BJ (cell line): ENCODE measurements at regions not wholly inside any gene's neighbourhood (a gene's known extent, or its start where the extent isn't known, plus 50 kb on each side); places are given as distances from the start of the nearest gene placed in this dataset.
"Not testable (repeated sequence)": the region's sequence is repeated elsewhere in the genome, so short reads cannot be mapped to it uniquely, and the experiment has no call there.

Source experiments
- CTCF ChIA-PET: fragments of 350-600 bp; formaldehyde crosslinking; extraction: SDS; loops from one replicate; lab custom pipeline; 2021; ENCODE audit warnings: antibody characterized with exemption, inconsistent platforms; lab: Yijun Ruan, JAX
- POLR2A ChIA-PET: fragments of 300-600 bp; sonication (Branson Sonifier 250); formaldehyde crosslinking; extraction: SDS; loops from one replicate; lab custom pipeline; 2021; ENCODE audit warnings: antibody characterized with exemption; lab: Charles Lee
- DNase-seq: peaks from one replicate; pipeline ENCODE4 v3.0.0-alpha.2; 2011; ENCODE audit warnings: low read depth
- H3K27me3 ChIP-seq: 2 replicates; pipeline ENCODE4 v1.6.0; 2011; ENCODE audit warnings: low read length; ENCODE audit not compliant: control insufficient read depth, insufficient read depth
- H3K36me3 ChIP-seq: 2 replicates; pipeline ENCODE4 v1.5.1; 2011; ENCODE audit warnings: low read length; ENCODE audit not compliant: control insufficient read depth, insufficient read depth
- H3K4me3 ChIP-seq: 2 replicates; pipeline ENCODE4 v1.5.1; 2011; ENCODE audit warnings: low read depth, mild to moderate bottlenecking, control low read depth, low read length
- CTCF ChIP-seq: IDR thresholded peaks from 2 replicates; pipeline ENCODE4 v1.5.1; 2011; ENCODE audit warnings: low read depth, mild to moderate bottlenecking, control low read depth, inconsistent platforms, low read length, moderate library complexity; ENCODE audit not compliant: insufficient read depth

DNA sequence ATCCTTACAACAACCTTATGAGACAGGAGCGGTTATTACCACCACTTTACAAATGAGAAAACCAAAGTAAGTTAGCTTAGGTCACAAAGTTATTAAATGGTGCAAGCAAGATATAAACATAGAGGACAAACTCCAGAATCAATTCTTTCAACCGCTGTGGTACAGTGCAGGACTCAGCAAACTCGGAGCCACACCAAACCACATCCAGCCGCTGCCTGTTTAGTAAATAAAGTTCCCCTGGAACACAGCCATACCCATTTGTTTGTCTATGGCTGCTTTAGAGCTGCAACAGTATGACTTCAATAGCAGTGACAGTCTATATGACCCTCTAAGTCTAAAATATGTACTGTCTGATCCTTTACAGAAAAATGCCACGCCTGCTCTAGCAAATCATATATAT, 1567.2 kb upstream of the WWC1 start:
- H3K36me3 ChIP-seq: no peaks in the 10 kb centered on the region
- ChIA-PET CTCF (no interaction called here), POLR2A (no interaction called here)
- no peak overlapping the region for H3K4me3 ChIP-seq
- no peaks in the 10 kb centered on the region for H3K27me3 ChIP-seq
- no peak for TF ChIP-seq CTCF
- no peak for DNase-seq

GRCh38 chr5:166725593-166725992, 1565.9 kb upstream of the WWC1 start:
- Histone ChIP-seq H3K27me3 (no peaks in the 10 kb centered on the region), H3K36me3 (no peaks in the 10 kb centered on the region), H3K4me3 (no peak overlapping the region)
- no peak for DNase-seq
- POLR2A ChIA-PET: no interaction called here
- CTCF ChIA-PET: no interaction called here
- no peak for TF ChIP-seq CTCF

DNA sequence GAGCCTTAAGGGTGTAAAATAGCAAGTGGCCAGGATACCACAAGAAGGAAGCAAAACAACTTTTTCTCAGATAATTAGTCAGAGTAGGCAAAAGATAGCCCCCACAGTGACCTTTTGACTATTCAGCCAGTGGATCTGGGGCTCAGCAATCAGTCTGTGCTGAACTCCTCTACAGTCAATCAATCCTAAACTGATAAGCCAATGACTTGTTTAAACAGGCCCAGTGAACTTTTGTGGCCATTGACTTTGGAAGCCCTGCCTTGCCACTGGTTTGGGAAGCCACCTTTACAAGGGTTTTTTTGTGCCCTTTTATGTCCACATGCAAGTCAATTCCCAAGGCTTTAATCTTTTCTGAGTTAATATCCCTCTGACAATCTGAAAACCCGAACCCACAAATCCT, 1565.0 kb upstream of the WWC1 start:
- ChIA-PET CTCF (no interaction called here), POLR2A (no interaction called here)
- H3K4me3 ChIP-seq: no peak overlapping the region
- H3K36me3 ChIP-seq: no peaks in the 10 kb centered on the region
- DNase-seq: no peak
- no peaks in the 10 kb centered on the region for H3K27me3 ChIP-seq
- TF ChIP-seq CTCF: no peak

GRCh38 chr5:166742951-166743350, 1548.5 kb upstream of the WWC1 start:
- POLR2A ChIA-PET, CTCF ChIA-PET, H3K27me3 ChIP-seq, DNase-seq, H3K4me3 ChIP-seq, H3K36me3 ChIP-seq: not testable (repeated sequence)

GRCh38 chr5:166746506-166746905, 1544.9 kb upstream of the WWC1 start:
- H3K4me3 ChIP-seq: no peak overlapping the region
- no peaks in the 10 kb centered on the region for H3K27me3 ChIP-seq
- POLR2A ChIA-PET: no interaction called here
- no peak for TF ChIP-seq CTCF
- CTCF ChIA-PET: no interaction called here
- no peaks in the 10 kb centered on the region for H3K36me3 ChIP-seq
- no peak for DNase-seq

- TF ChIP-seq CTCF: no peak
- H3K4me3 ChIP-seq: no peak overlapping the region
- no peak for DNase-seq
- no peaks in the 10 kb centered on the region for H3K36me3 ChIP-seq
- ChIA-PET CTCF (no interaction called here), POLR2A (no interaction called here)
- no peaks in the 10 kb centered on the region for H3K27me3 ChIP-seq
Measured at GRCh38 chr5:166750376-166750775, 1541.1 kb upstream of the WWC1 start.
